T-cell (primary cell): ENCODE measurements at regions not wholly inside any gene's neighbourhood (a gene's known extent, or its start where the extent isn't known, plus 50 kb on each side); places are given as distances from the start of the nearest gene placed in this dataset.

Source experiments
- ATAC-seq, 4 experiments: fragments of 200-7000 bp in 3 of 4; fragments of 150-1000 bp in 1 of 4; cut with Tn5 transposase; replicated peaks in 1 of 4; 1 replicate in 3 of 4; 2 replicates in 1 of 4; pipeline ENCODE4 v1.10.0; 2021; ENCODE audit warnings: moderate library complexity in 3 of 4, mild to moderate bottlenecking in 2 of 4, moderate number of reproducible peaks in 1 of 4
- CTCF ChIA-PET, 2 donors: fragments of 300-600 bp; sonication (Branson Sonifier 250); formaldehyde crosslinking; loops; one replicate each; lab custom pipeline; 2022; ENCODE audit warnings: antibody characterized with exemption in 2 of 2; lab: Charles Lee
- POLR2A ChIA-PET, 2 donors: fragments of 300-600 bp; sonication (Branson Sonifier 250); formaldehyde crosslinking; loops; one replicate each; lab custom pipeline; 2022; ENCODE audit warnings: antibody characterized with exemption in 2 of 2; lab: Charles Lee
- DNase-seq, 35 experiments: peaks; one replicate each; pipeline versions ENCODE4 v3.0.0 to v3.0.0-alpha.2; 2013 to 2023
- H3K27ac ChIP-seq: one replicate; pipeline ENCODE4 v1.5.1; 2013; ENCODE audit warnings: low read length
- H3K27me3 ChIP-seq, 2 experiments: replicated peaks in 1 of 2; 1 replicate in 1 of 2; 2 replicates in 1 of 2; pipeline versions ENCODE4 v1.6.1 to v1.7.0; 2013; ENCODE audit warnings: low read length in 1 of 2, mixed read lengths in 1 of 2; ENCODE audit not compliant: control insufficient read depth in 2 of 2, insufficient read depth in 2 of 2; ENCODE audit errors: extremely low read depth in 1 of 2
- H3K36me3 ChIP-seq, 2 donors: 1 replicate in 1 of 2; 2 replicates in 1 of 2; pipeline versions ENCODE4 v1.6.1 to v1.7.0; 2013; ENCODE audit warnings: low read length in 1 of 2; ENCODE audit not compliant: control insufficient read depth in 2 of 2, insufficient read depth in 1 of 2; ENCODE audit errors: extremely low read depth in 1 of 2
- H3K4me1 ChIP-seq, 2 experiments: 1 replicate in 1 of 2; 2 replicates in 1 of 2; pipeline versions ENCODE4 v1.6.1 to v1.7.0; 2013; ENCODE audit warnings: low read length in 2 of 2, mixed read lengths in 1 of 2; ENCODE audit not compliant: insufficient read depth in 2 of 2, control insufficient read depth in 1 of 2; ENCODE audit errors: extremely low read depth in 1 of 2
- H3K4me3 ChIP-seq, 2 donors: 1 replicate in 1 of 2; 2 replicates in 1 of 2; pipeline versions ENCODE4 v1.5.1 to v1.7.0; 2013; ENCODE audit warnings: mild to moderate bottlenecking in 2 of 2, low read length in 1 of 2, moderate library complexity in 1 of 2; ENCODE audit not compliant: control insufficient read depth in 1 of 2; ENCODE audit errors: extremely low read depth in 1 of 2
- H3K9me3 ChIP-seq: 2 replicates; pipeline ENCODE4 v1.7.0; 2013
- H3K27ac Mint-ChIP-seq, 2 donors: one replicate each; pipeline ENCODE4 v1.8.0; 2020 to 2021; ENCODE audit warnings: mild to moderate bottlenecking in 2 of 2, mixed read lengths in 2 of 2
- H3K27me3 Mint-ChIP-seq, 2 donors: one replicate each; pipeline ENCODE4 v1.8.0; 2021 to 2022; ENCODE audit warnings: mixed read lengths in 2 of 2
- H3K36me3 Mint-ChIP-seq: one replicate; pipeline ENCODE4 v1.8.0; 2021; ENCODE audit warnings: mixed read lengths
- H3K4me1 Mint-ChIP-seq, 3 donors: one replicate each; pipeline ENCODE4 v1.8.0; 2020 to 2022; ENCODE audit warnings: mixed read lengths in 3 of 3, mild to moderate bottlenecking in 1 of 3
- H3K4me3 Mint-ChIP-seq, 3 donors: one replicate each; pipeline ENCODE4 v1.8.0; 2020 to 2022; ENCODE audit warnings: mild to moderate bottlenecking in 3 of 3, mixed read lengths in 3 of 3, moderate library complexity in 3 of 3
- H3K9me3 Mint-ChIP-seq, 3 donors: one replicate each; pipeline ENCODE4 v1.8.0; 2020 to 2022; ENCODE audit warnings: mixed read lengths in 3 of 3
- WGBS: methylation state at CpG from one replicate; pipeline ENCODE4 v1.1.5; 2013; ENCODE audit warnings: missing lambda C conversion rate; ENCODE audit not compliant: insufficient coverage; 5-methylcytosine and 5-hydroxymethylcytosine counted together

GRCh38 chr21:29233611-29234540, 64.8 kb upstream of the BACH1 start:
- no peaks in the 10 kb centered on the region for H3K36me3 ChIP-seq
- no peak for DNase-seq
- no peaks in the 10 kb centered on the region for H3K9me3 ChIP-seq
- ChIA-PET CTCF (interaction anchor here (0.6 to 1.1 kb wide), 3 partner anchors 128 to 510 kb away, joined by 3 to 6 read pairs (median 5); no protein-coding TSS in a partner anchor), POLR2A (no interaction called here)
- no peaks in the 10 kb centered on the region for H3K4me1 ChIP-seq
- Mint-ChIP-seq H3K4me1 (peaks cover 9 to 16% (median 11%) of the 10 kb centered on the region in 3 donors), H3K27me3 (no peaks in the 10 kb centered on the region), H3K36me3 (no peaks in the 10 kb centered on the region), H3K27ac (no peak overlapping the region), H3K4me3 (no peak overlapping the region), H3K9me3 (no peaks in the 10 kb centered on the region)
- 83% methylated on average over 8 of the region's 11 CpGs for WGBS
- no peak for ATAC-seq
- H3K27ac ChIP-seq, result no peak overlapping the region
- H3K4me3 ChIP-seq, result no peak overlapping the region
- H3K27me3 ChIP-seq, result peaks cover 0 to 6% of the 10 kb centered on the region in 2 experiments

GRCh38 chr21:29235714-29236197, 63.0 kb upstream of the BACH1 start:
- Histone ChIP-seq H3K9me3 (no peaks in the 10 kb centered on the region), H3K27ac (no peak overlapping the region), H3K4me3 (no peak overlapping the region), H3K4me1 (no peaks in the 10 kb centered on the region), H3K27me3 (peaks cover 0 to 6% of the 10 kb centered on the region in 2 experiments), H3K36me3 (no peaks in the 10 kb centered on the region)
- H3K9me3 Mint-ChIP-seq, result no peaks in the 10 kb centered on the region
- POLR2A ChIA-PET, result interaction anchor here in 1 of 2 donors (0.6 kb wide), 1 partner anchor 66 kb away, joined by 4 read pairs; no protein-coding TSS in a partner anchor
- no peaks in the 10 kb centered on the region for H3K27me3 Mint-ChIP-seq
- peaks cover 9 to 18% (median 11%) of the 10 kb centered on the region in 3 donors for H3K4me1 Mint-ChIP-seq
- CTCF ChIA-PET, result interaction anchor here (0.6 to 1.3 kb wide), 2 partner anchors 64 to 138 kb away, joined by 3 read pairs; no protein-coding TSS in a partner anchor
- no peak overlapping the region for H3K27ac Mint-ChIP-seq
- ATAC-seq, result no peak
- H3K36me3 Mint-ChIP-seq, result no peaks in the 10 kb centered on the region
- H3K4me3 Mint-ChIP-seq, result no peak overlapping the region
- no peak for DNase-seq
- 60% methylated on average over 2 of the region's 4 CpGs for WGBS

- Histone ChIP-seq H3K4me1 (no peaks in the 10 kb centered on the region), H3K4me3 (no peak overlapping the region), H3K36me3 (no peaks in the 10 kb centered on the region), H3K9me3 (no peaks in the 10 kb centered on the region), H3K27me3 (peaks cover 0 to 6% of the 10 kb centered on the region in 2 experiments), H3K27ac (no peak overlapping the region)
- no peak overlapping the region for H3K27ac Mint-ChIP-seq
- DNase-seq (no peak), ATAC-seq (no peak)
- ChIA-PET POLR2A (interaction anchor here in 1 of 2 donors (0.6 kb wide), 1 partner anchor 66 kb away, joined by 4 read pairs; no protein-coding TSS in a partner anchor), CTCF (interaction anchor here (1.0 to 1.3 kb wide), 2 partner anchors 63 to 64 kb away, joined by 3 read pairs; no protein-coding TSS in a partner anchor)
- H3K4me1 Mint-ChIP-seq, result peaks cover 9 to 18% (median 11%) of the 10 kb centered on the region in 3 donors
- H3K9me3 Mint-ChIP-seq, result no peaks in the 10 kb centered on the region
- no peak overlapping the region for H3K4me3 Mint-ChIP-seq
- no peaks in the 10 kb centered on the region for H3K27me3 Mint-ChIP-seq
- H3K36me3 Mint-ChIP-seq, result no peaks in the 10 kb centered on the region
- WGBS, result 88% methylated on average over 1 of the region's 2 CpGs
These were observed 62.5 kb upstream of the BACH1 start for GRCh38 chr21:29236201-29236600.

GRCh38 chr21:29237110-29238052, 61.3 kb upstream of the BACH1 start:
- Mint-ChIP-seq H3K4me1 (peaks cover 9 to 18% (median 11%) of the 10 kb centered on the region in 3 donors), H3K9me3 (no peaks in the 10 kb centered on the region), H3K4me3 (no peak overlapping the region), H3K27me3 (no peaks in the 10 kb centered on the region), H3K27ac (no peak overlapping the region), H3K36me3 (no peaks in the 10 kb centered on the region)
- H3K27ac ChIP-seq, result no peak overlapping the region
- H3K36me3 ChIP-seq, result no peaks in the 10 kb centered on the region
- no peak for DNase-seq
- H3K9me3 ChIP-seq, result no peaks in the 10 kb centered on the region
- peaks cover 0 to 3% of the 10 kb centered on the region in 2 experiments for H3K27me3 ChIP-seq
- 97% methylated on average over 3 of the region's 3 CpGs for WGBS
- ChIA-PET POLR2A (interaction anchor here in 1 of 2 donors (0.6 kb wide), 1 partner anchor 136 kb away, joined by 7 read pairs; no protein-coding TSS in a partner anchor), CTCF (interaction anchor here in 1 of 2 donors (0.6 to 1.0 kb wide), 2 partner anchors 63 to 135 kb away, joined by 3 to 4 read pairs; no protein-coding TSS in a partner anchor)
- no peak overlapping the region for H3K4me3 ChIP-seq
- H3K4me1 ChIP-seq, result no peaks in the 10 kb centered on the region
- no peak for ATAC-seq

- POLR2A ChIA-PET, result interaction anchor here in 1 of 2 donors (0.5 kb wide), 1 partner anchor 190 kb away, joined by 3 read pairs; no protein-coding TSS in a partner anchor
- no peaks in the 10 kb centered on the region for H3K9me3 Mint-ChIP-seq
These were observed 60.4 kb upstream of the BACH1 start for GRCh38 chr21:29238053-29238966.

More at GRCh38 chr21:29238053-29238966, 60.4 kb upstream of the BACH1 start:
- H3K4me1 Mint-ChIP-seq, result peaks cover 5 to 14% (median 7%) of the 10 kb centered on the region in 3 donors
- Histone ChIP-seq H3K27me3 (peaks cover 0 to 3% of the 10 kb centered on the region in 2 experiments), H3K9me3 (no peaks in the 10 kb centered on the region), H3K4me1 (no peaks in the 10 kb centered on the region), H3K4me3 (no peak overlapping the region), H3K36me3 (no peaks in the 10 kb centered on the region), H3K27ac (no peak overlapping the region)
- CTCF ChIA-PET, result no interaction called here
- no peaks in the 10 kb centered on the region for H3K27me3 Mint-ChIP-seq
- DNase-seq (no peak), ATAC-seq (no peak)
- H3K4me3 Mint-ChIP-seq, result no peak overlapping the region
- no peaks in the 10 kb centered on the region for H3K36me3 Mint-ChIP-seq
- no CpG with 5 or more reads among the region's 6 CpGs for WGBS
- H3K27ac Mint-ChIP-seq, result no peak overlapping the region
